HG03571 (cell line): ENCODE measurements at regions not wholly inside any gene's neighbourhood (a gene's known extent, or its start where the extent isn't known, plus 50 kb on each side); places are given as distances from the start of the nearest gene placed in this dataset.
"Not testable (repeated sequence)": the region's sequence is repeated elsewhere in the genome, so short reads cannot be mapped to it uniquely, and the experiment has no call there.

Source experiments
- ATAC-seq: cut with Tn5 transposase; IDR thresholded peaks from one replicate; pipeline ENCODE4 v1.9.1; 2021; ENCODE audit not compliant: unreplicated experiment

- ATAC-seq, result no peak
Measured at GRCh38 chr9:89926691-89927220, 321.9 kb downstream of the GADD45G start.

GRCh38 chr9:89928106-89928505, 323.3 kb downstream of the GADD45G start:
- ATAC-seq, result no peak

GRCh38 chr9:89928521-89929275, 323.9 kb downstream of the GADD45G start:
- no peak for ATAC-seq

GRCh38 chr9:89929315-89929672, 324.5 kb downstream of the GADD45G start:
- ATAC-seq, result no peak

GRCh38 chr9:89929673-89930480, 325.1 kb downstream of the GADD45G start:
- no peak for ATAC-seq

- no peak for ATAC-seq
Measured at GRCh38 chr9:89933578-89933977, 328.8 kb downstream of the GADD45G start.

GRCh38 chr9:89935115-89935514, 330.3 kb downstream of the GADD45G start:
- no peak for ATAC-seq

- ATAC-seq, result no peak
Measured at GRCh38 chr9:89935801-89936200, 331.0 kb downstream of the GADD45G start.

GRCh38 chr9:89937051-89937450, 332.2 kb downstream of the GADD45G start:
- no peak for ATAC-seq

GRCh38 chr9:89939181-89939580, 334.4 kb downstream of the GADD45G start:
- ATAC-seq, result no peak

GRCh38 chr9:89939626-89940292, 334.9 kb downstream of the GADD45G start:
- ATAC-seq, result no peak

- ATAC-seq, result no peak
Measured at GRCh38 chr9:89940625-89941024, 335.8 kb downstream of the GADD45G start.

- ATAC-seq, result no peak
Measured at GRCh38 chr9:89941875-89942274, 337.1 kb downstream of the GADD45G start.

GRCh38 chr9:89942643-89943042, 337.8 kb downstream of the GADD45G start:
- no peak for ATAC-seq

GRCh38 chr9:89943309-89943708, 338.5 kb downstream of the GADD45G start:
- ATAC-seq, result no peak

GRCh38 chr9:89943728-89944127, 338.9 kb downstream of the GADD45G start:
- ATAC-seq, result no peak

GRCh38 chr9:89945133-89945532, 340.3 kb downstream of the GADD45G start:
- no peak for ATAC-seq

- ATAC-seq, result no peak
Measured at GRCh38 chr9:89946741-89947140, 341.9 kb downstream of the GADD45G start.

GRCh38 chr9:89949111-89949510, 344.3 kb downstream of the GADD45G start:
- ATAC-seq, result no peak

GRCh38 chr9:89951675-89952074, 346.9 kb downstream of the GADD45G start:
- no peak for ATAC-seq

- ATAC-seq, result no peak
Measured at GRCh38 chr9:89952401-89952800, 347.6 kb downstream of the GADD45G start.

- ATAC-seq, result not testable (repeated sequence)
Measured at GRCh38 chr9:89953263-89953662, 348.5 kb downstream of the GADD45G start.
